ENCODE measurements at regions not wholly inside any gene's neighbourhood (a gene's known extent, or its start where the extent isn't known, plus 50 kb on each side); places are given as distances from the start of the nearest gene placed in this dataset.

DNA sequence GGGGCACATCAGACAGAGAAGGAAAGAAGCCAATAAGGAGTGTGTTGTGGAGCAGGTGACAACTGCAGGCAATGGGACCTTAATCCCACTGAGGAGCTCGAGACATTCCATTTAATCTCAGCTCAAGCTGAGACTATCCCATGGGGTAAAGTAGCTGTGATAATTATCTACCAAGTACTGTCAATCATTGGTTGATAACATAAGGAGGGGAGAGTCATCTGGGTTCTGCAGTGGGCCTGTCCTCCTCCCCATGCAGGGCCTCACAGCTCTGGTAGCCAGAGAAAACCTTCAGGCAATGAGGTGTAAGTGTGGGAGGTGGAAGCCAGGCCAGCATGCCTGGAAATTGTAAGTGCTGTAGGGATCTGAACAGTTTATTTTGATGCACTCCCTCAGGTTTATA, 375.0 kb upstream of the ARID1B start:
- H3K4me3 ChIP-seq (replicated peaks; ENCODE audit: low read depth, low read length) = no peak overlapping the region
- DNase-seq (ENCODE audit: low read depth) = no peak
- TF ChIP-seq, protein P1, sequence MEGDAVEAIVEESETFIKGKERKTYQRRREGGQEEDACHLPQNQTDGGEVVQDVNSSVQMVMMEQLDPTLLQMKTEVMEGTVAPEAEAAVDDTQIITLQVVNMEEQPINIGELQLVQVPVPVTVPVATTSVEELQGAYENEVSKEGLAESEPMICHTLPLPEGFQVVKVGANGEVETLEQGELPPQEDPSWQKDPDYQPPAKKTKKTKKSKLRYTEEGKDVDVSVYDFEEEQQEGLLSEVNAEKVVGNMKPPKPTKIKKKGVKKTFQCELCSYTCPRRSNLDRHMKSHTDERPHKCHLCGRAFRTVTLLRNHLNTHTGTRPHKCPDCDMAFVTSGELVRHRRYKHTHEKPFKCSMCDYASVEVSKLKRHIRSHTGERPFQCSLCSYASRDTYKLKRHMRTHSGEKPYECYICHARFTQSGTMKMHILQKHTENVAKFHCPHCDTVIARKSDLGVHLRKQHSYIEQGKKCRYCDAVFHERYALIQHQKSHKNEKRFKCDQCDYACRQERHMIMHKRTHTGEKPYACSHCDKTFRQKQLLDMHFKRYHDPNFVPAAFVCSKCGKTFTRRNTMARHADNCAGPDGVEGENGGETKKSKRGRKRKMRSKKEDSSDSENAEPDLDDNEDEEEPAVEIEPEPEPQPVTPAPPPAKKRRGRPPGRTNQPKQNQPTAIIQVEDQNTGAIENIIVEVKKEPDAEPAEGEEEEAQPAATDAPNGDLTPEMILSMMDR (IDR thresholded peaks at IDR 0.05; ENCODE audit: low read length, missing control alignments) = no peak

DNA sequence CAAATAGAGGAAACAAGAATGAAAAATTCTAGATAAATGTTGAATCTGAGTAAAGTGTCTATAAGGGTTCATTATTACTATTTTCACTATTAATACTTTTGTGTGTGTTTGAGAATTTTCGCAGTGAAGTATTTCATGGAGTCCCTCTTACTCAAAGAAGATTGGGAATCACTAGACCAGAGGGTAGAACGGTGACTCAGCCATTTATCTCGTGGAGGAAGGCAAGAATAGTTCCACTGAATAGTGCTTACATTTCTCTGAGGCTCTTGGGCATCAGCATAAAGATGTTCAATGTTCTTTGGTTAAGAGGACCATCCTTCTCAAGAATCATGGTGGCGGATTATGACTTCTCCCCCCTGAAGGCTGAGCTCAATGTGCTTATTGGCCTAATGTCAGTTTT, 376.7 kb upstream of the ARID1B start:
- no peak overlapping the region for H3K4me3 ChIP-seq (replicated peaks; ENCODE audit: low read depth, low read length)
- DNase-seq (ENCODE audit: low read depth) = no peak
- TF ChIP-seq, protein P1 (IDR thresholded peaks at IDR 0.05; ENCODE audit: low read length, missing control alignments) = no peak

DNA sequence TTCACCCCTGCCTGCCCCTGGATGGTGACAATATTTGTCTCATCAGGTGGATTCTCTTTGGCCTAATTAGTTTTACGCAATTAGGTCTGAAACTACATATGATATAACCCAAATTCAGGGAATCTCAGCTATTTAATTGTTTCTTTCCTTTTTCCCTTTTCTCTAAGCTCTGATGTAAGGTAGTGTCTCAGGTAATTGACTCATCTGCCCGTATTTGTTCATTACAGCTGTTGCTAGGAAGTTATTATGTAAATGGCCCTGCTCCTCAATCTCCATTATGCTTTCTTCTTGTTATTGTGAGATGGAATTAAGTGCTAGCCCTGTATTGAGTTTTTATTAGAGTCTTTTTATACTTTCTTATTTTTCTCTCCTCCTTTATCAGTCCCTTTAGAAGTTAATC, 378.2 kb upstream of the ARID1B start:
- no peak for DNase-seq (ENCODE audit: low read depth)
- TF ChIP-seq, protein P1 (IDR thresholded peaks at IDR 0.05; ENCODE audit: low read length, missing control alignments) = no peak
- no peak overlapping the region for H3K4me3 ChIP-seq (replicated peaks; ENCODE audit: low read depth, low read length)

DNA sequence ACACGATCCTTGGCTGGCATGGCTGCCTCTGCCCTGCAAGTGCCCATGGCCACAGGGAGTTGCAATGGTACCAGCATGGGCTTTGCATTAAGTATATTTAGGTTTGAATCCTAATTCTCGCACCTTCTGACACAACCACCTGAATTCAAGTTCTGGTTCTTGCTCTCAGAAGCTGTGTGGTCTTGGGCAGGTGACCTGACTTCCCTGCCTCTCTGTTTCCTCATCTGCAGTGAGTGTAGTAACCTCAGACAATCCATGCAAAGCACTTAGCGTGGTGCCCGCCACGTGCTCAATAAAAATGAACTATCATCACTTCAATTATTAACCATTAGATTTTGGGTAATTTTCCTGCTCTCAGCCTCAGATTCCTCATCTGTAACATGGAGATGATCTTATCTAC, 378.8 kb upstream of the ARID1B start:
- no peak for DNase-seq (ENCODE audit: low read depth)
- H3K4me3 ChIP-seq (replicated peaks; ENCODE audit: low read depth, low read length) = no peak overlapping the region
- TF ChIP-seq, protein P1 (IDR thresholded peaks at IDR 0.05; ENCODE audit: low read length, missing control alignments) = no peak

DNA sequence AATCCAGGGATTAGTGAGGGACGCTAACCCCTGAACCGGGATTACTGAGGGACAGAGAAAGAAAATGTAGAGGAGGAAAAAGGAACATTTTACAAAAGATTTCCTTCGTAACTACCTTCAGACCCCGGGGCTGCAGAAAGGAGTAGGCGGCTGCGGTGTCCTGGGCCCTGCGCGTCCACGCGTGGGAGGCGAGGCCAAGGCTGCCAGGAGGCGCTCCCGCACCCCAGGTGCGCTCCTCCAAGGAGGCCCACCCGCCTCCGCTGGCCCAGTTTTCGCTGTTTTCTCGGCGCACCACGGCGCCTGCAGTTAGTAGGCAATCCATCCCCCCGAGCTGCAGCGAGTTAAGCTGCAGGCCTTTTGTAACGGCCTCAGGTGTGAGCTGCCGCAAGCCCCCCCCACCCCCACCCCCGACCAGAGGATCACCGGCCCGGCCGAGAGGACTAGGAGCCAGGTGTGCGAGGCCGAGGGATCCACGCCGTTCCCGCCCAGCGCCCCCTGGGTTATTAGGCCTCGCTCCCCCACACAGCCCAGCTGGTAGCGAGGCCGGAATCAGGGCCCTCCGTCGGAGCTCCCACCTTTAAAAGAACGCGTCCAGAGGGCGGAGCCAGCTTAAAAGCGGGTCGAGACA, 380.3 kb upstream of the ARID1B start:
- DNase-seq (ENCODE audit: low read depth) = no peak
- no peak overlapping the region for H3K4me3 ChIP-seq (replicated peaks; ENCODE audit: low read depth, low read length)
- TF ChIP-seq, protein P1 (IDR thresholded peaks at IDR 0.05; ENCODE audit: low read length, missing control alignments) = no peak

DNA sequence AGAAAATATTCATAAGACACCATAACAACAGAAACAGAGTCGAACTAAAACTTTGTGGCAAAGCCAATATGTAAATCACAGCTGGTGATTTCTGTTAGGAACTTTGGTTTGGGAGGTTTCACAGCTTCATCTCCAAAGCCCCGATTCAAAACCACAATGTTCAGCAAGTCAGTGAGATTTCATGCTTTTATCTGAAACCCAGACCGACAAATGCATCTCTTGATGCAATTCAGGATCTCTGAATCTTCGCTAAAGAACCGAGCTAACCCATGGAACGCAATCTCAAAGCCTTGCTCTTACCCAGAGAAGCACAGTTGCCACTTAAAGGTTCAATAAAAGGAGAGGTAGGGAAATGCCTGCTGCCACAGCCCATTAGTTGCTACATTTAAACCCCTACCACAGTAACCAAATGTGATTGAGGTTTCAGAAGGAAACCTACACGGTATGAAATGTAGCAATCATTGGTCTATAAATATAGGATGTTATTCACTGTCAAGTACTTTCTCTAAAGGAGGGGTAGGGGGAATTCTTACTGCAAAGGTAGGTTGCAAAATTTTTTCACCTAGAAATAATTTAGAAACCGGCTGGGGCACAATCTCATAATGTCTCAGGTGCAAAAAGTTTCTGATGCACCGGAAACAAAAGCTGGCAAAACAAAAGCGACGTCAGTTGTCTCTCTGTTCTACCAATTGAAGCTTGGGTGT, 381.0 kb upstream of the ARID1B start:
- H3K4me3 ChIP-seq (replicated peaks; ENCODE audit: low read depth, low read length) = no peak overlapping the region
- TF ChIP-seq, protein P1 (IDR thresholded peaks at IDR 0.05; ENCODE audit: low read length, missing control alignments) = no peak
- no peak for DNase-seq (ENCODE audit: low read depth)

DNA sequence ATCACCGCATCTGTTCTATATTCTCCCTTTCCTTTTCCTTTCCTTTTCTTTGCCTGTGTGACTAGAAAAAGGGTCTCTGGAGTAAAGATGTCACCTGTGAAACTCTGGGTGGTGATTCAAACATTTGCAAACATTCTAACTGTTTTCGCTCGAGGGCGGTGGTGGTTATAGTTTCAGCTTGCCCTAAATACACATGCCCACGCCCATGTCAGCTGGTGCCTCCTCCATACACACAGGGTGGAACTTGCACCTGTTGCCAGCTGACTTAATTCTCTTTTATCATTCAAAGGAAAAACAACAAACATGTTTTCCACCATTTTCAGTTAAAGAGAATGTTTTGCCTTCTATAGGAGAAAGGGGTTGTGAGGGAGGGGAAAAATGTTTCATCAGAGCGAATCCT, 381.9 kb upstream of the ARID1B start:
- no peak for DNase-seq (ENCODE audit: low read depth)
- H3K4me3 ChIP-seq (replicated peaks; ENCODE audit: low read depth, low read length) = no peak overlapping the region
- TF ChIP-seq, protein P1 (IDR thresholded peaks at IDR 0.05; ENCODE audit: low read length, missing control alignments) = no peak
